IMR-90 (cell line): ENCODE measurements at regions not wholly inside any gene's neighbourhood (a gene's known extent, or its start where the extent isn't known, plus 50 kb on each side); places are given as distances from the start of the nearest gene placed in this dataset.

ENCODE experiments used
- ATAC-seq: fragments of 200-7000 bp; cut with Tn5 transposase; 2 replicates; pipeline ENCODE4 v1.9.1; 2020; ENCODE audit warnings: low read depth, mild to moderate bottlenecking, moderate library complexity
- BruUV-seq: library from RNA; stranded (reverse); fragments of 400-500 nt; replicated peaks from 2 replicates; lab custom pipeline; 2021; lab: Mats Ljungman, UMichigan
- CTCF ChIA-PET: fragments of 300-600 bp; formaldehyde crosslinking; extraction: SDS; loops from one replicate; lab custom pipeline; 2021; ENCODE audit warnings: antibody characterized with exemption; lab: Yijun Ruan, JAX
- POLR2A ChIA-PET: fragments of 300-600 bp; sonication (Branson Sonifier 250); formaldehyde crosslinking; loops from one replicate; lab custom pipeline; 2022; ENCODE audit warnings: antibody characterized with exemption; ENCODE audit not compliant: unreplicated experiment; lab: Charles Lee
- DNase-seq: peaks from one replicate; pipeline ENCODE4 v3.0.0; 2013
- H2AFZ ChIP-seq: replicated peaks from 2 replicates; pipeline ENCODE3; 2013; ENCODE audit warnings: low read length, mild to moderate bottlenecking; ENCODE audit not compliant: poor library complexity
- H2AK5ac ChIP-seq: 2 replicates; pipeline ENCODE4 v1.6.1; 2013; ENCODE audit warnings: low read depth, low read length, inconsistent platforms
- H2AK9ac ChIP-seq: replicated peaks from 2 replicates; pipeline ENCODE3; 2013; ENCODE audit warnings: mild to moderate bottlenecking, low read depth, low read length, moderate library complexity; ENCODE audit not compliant: poor library complexity
- H2BK120ac ChIP-seq: 2 replicates; pipeline ENCODE4 v1.6.1; 2013; ENCODE audit warnings: low read depth, low read length, inconsistent platforms
- H2BK15ac ChIP-seq: 3 replicates; pipeline ENCODE4 v1.6.1; 2013; ENCODE audit warnings: low read depth, low read length, inconsistent platforms
- H2BK20ac ChIP-seq: 2 replicates; pipeline ENCODE4 v1.6.1; 2013; ENCODE audit warnings: low read depth, mild to moderate bottlenecking, inconsistent platforms, low read length, moderate library complexity
- H2BK5ac ChIP-seq: 2 replicates; pipeline ENCODE4 v1.6.1; 2013; ENCODE audit warnings: mild to moderate bottlenecking, low read depth, low read length, inconsistent platforms; ENCODE audit not compliant: poor library complexity, severe bottlenecking
- H3K14ac ChIP-seq: replicated peaks from 2 replicates; pipeline ENCODE4 v1.6.1; 2013; ENCODE audit warnings: low read depth, low read length, inconsistent platforms
- H3K18ac ChIP-seq: 2 replicates; pipeline ENCODE4 v1.6.1; 2013; ENCODE audit warnings: low read depth, low read length, control low read depth
- H3K23ac ChIP-seq: 2 replicates; pipeline ENCODE4 v1.6.1; 2013; ENCODE audit warnings: low read depth, low read length, inconsistent platforms
- H3K27ac ChIP-seq: 2 replicates; pipeline ENCODE4 v1.5.1; 2013; ENCODE audit warnings: mild to moderate bottlenecking, control low read depth, low read length; ENCODE audit not compliant: insufficient read depth
- H3K27me3 ChIP-seq: 2 replicates; pipeline ENCODE4 v1.6.1; 2013; ENCODE audit warnings: low read length; ENCODE audit not compliant: control insufficient read depth, insufficient read depth
- H3K36me3 ChIP-seq: 2 replicates; pipeline ENCODE4 v1.6.1; 2013; ENCODE audit warnings: low read length, mixed read lengths; ENCODE audit not compliant: control insufficient read depth, insufficient read depth
- H3K4ac ChIP-seq: 2 replicates; pipeline ENCODE4 v1.6.1; 2013; ENCODE audit warnings: low read depth, low read length, inconsistent platforms
- H3K4me1 ChIP-seq: 2 replicates; pipeline ENCODE4 v1.6.1; 2013; ENCODE audit warnings: low read length, mixed read lengths; ENCODE audit not compliant: control insufficient read depth, insufficient read depth
- H3K4me2 ChIP-seq: 2 replicates; pipeline ENCODE4 v1.6.1; 2013; ENCODE audit warnings: low read depth, mild to moderate bottlenecking, control low read depth, low read length, moderate library complexity
- H3K4me3 ChIP-seq: 2 replicates; pipeline ENCODE4 v1.5.1; 2013; ENCODE audit warnings: low read depth, mild to moderate bottlenecking, control low read depth, low read length, moderate library complexity; ENCODE audit not compliant: insufficient read depth
- H3K56ac ChIP-seq: 2 replicates; pipeline ENCODE4 v1.6.1; 2013; ENCODE audit warnings: low read length, inconsistent platforms; ENCODE audit not compliant: insufficient read depth; ENCODE audit errors: extremely low read depth
- H3K79me1 ChIP-seq, 2 experiments: 2 replicates each; pipeline ENCODE4 v1.6.1; 2013; ENCODE audit warnings: low read length in 2 of 2, inconsistent platforms in 1 of 2, low read depth in 1 of 2
- H3K9ac ChIP-seq: 2 replicates; pipeline ENCODE4 v1.6.1; 2013; ENCODE audit warnings: low read depth, low read length, control low read depth
- H3K9me1 ChIP-seq: 2 replicates; pipeline ENCODE4 v1.6.1; 2013; ENCODE audit warnings: low read length, inconsistent platforms; ENCODE audit not compliant: insufficient read depth
- H3K9me3 ChIP-seq: 2 replicates; pipeline ENCODE4 v1.6.1; 2013; ENCODE audit warnings: low read length; ENCODE audit not compliant: control insufficient read depth, insufficient read depth
- H4K20me1 ChIP-seq: 2 replicates; pipeline ENCODE4 v1.6.1; 2013; ENCODE audit warnings: low read length, inconsistent platforms; ENCODE audit not compliant: insufficient read depth
- H4K5ac ChIP-seq: 2 replicates; pipeline ENCODE4 v1.6.1; 2013; ENCODE audit warnings: mild to moderate bottlenecking, low read depth, low read length, control low read depth
- H4K8ac ChIP-seq, 2 experiments: 2 replicates each; pipeline ENCODE4 v1.6.1; 2013; ENCODE audit warnings: low read depth in 2 of 2, low read length in 2 of 2, control low read depth in 1 of 2, inconsistent platforms in 1 of 2
- H4K91ac ChIP-seq: 2 replicates; pipeline ENCODE4 v1.6.1; 2013; ENCODE audit warnings: low read depth, low read length, inconsistent platforms; ENCODE audit not compliant: insufficient read depth
- CHD1 ChIP-seq: IDR thresholded peaks from 2 replicates; pipeline ENCODE4 v1.6.1; 2012; ENCODE audit warnings: low read depth, low read length, improper control_type of control experiment
- ELK1 ChIP-seq: fragments of 150-350 bp; IDR thresholded peaks from 2 replicates; pipeline ENCODE4 v1.6.1; 2016; ENCODE audit warnings: low read depth, mild to moderate bottlenecking, low read length, moderate library complexity, borderline replicate concordance
- FOS ChIP-seq: fragments of 150-350 bp; IDR thresholded peaks from 2 replicates; pipeline ENCODE4 v1.6.1; 2016; ENCODE audit warnings: low read depth, low read length
- MAFK ChIP-seq: IDR thresholded peaks from 2 replicates; pipeline ENCODE4 v1.6.1; 2012; ENCODE audit warnings: low read depth, low read length, improper control_type of control experiment
- MAZ ChIP-seq: IDR thresholded peaks from 2 replicates; pipeline ENCODE4 v1.6.1; 2012; ENCODE audit warnings: low read depth, mild to moderate bottlenecking, low read length, improper control_type of control experiment, moderate library complexity, borderline replicate concordance
- MXI1 ChIP-seq: IDR thresholded peaks from 2 replicates; pipeline ENCODE4 v1.6.1; 2012; ENCODE audit warnings: low read depth, mild to moderate bottlenecking, low read length, moderate library complexity, borderline replicate concordance
- NFE2L2 ChIP-seq: fragments of 150-350 bp; IDR thresholded peaks from 2 replicates; pipeline ENCODE4 v1.6.1; 2016; ENCODE audit warnings: low read depth, mild to moderate bottlenecking, low read length
- RAD21 ChIP-seq: IDR thresholded peaks from 2 replicates; pipeline ENCODE4 v1.6.1; 2012; ENCODE audit warnings: low read length, improper control_type of control experiment
- RFX5 ChIP-seq: IDR thresholded peaks from 2 replicates; pipeline ENCODE4 v1.8.0; 2012; ENCODE audit warnings: low read depth, mild to moderate bottlenecking, low read length, moderate library complexity
- SMC3 ChIP-seq: fragments of 150-350 bp; IDR thresholded peaks from 2 replicates; pipeline ENCODE4 v1.6.1; 2016; ENCODE audit warnings: low read depth, mild to moderate bottlenecking, antibody characterized with exemption, low read length, moderate library complexity
- WGBS, 2 experiments: methylation state at CpG; one replicate each; pipeline versions ENCODE4 v1.1.5 to v1.1.7; 2013; ENCODE audit warnings: missing lambda C conversion rate in 2 of 2; ENCODE audit not compliant: insufficient read length in 1 of 2; ENCODE audit errors: extremely low coverage in 2 of 2; 5-methylcytosine and 5-hydroxymethylcytosine counted together
- dilution Hi-C: fragments of 300-500 bp; cut with HindIII; formaldehyde crosslinking; loops from one replicate; pipeline ENCODE4 v1.14.3; 2018; ENCODE audit warnings: low sequenced_read_pairs; ENCODE audit not compliant: unreplicated experiment
- in situ Hi-C: fragments of 300-500 bp; cut with MboI; formaldehyde crosslinking; loops from 3 replicates; pipeline ENCODE4 v1.14.3; 2019; ENCODE audit warnings: low sequenced_read_pairs, inconsistent platforms, mixed read lengths
- intact Hi-C: fragments of 100-400 bp; cut with micrococcal nuclease; formaldehyde crosslinking; loops from 2 replicates; pipeline ENCODE4 v1.10.0; 2022

- H3K36me3 ChIP-seq, result no peaks in the 10 kb centered on the region
- no peak overlapping the region for H3K18ac ChIP-seq
- H2BK5ac ChIP-seq, result no peak overlapping the region
- H4K20me1 ChIP-seq, result no peaks in the 10 kb centered on the region
- H2AK9ac ChIP-seq, result no peak overlapping the region
- H3K79me1 ChIP-seq, result no peaks in the 10 kb centered on the region
- no peak overlapping the region for H3K56ac ChIP-seq
- BruUV-seq, result no TSS peak
- no peak overlapping the region for H3K23ac ChIP-seq
- TF ChIP-seq SMC3 (no peak), CHD1 (no peak), RFX5 (no peak), MXI1 (no peak), NFE2L2 (no peak), ELK1 (no peak), FOS (no peak), MAFK (no peak), RAD21 (no peak), MAZ (no peak)
- H3K4ac ChIP-seq, result no peak overlapping the region
- H3K9me1 ChIP-seq, result no peaks in the 10 kb centered on the region
- peaks cover 6% of the 10 kb centered on the region for H3K9me3 ChIP-seq
- in situ Hi-C loops, result no loop called here
- H2AFZ ChIP-seq, result no peak overlapping the region
- DNase-seq (no peak), ATAC-seq (no peak)
- H2BK15ac ChIP-seq, result no peak overlapping the region
- no peak overlapping the region for H2BK20ac ChIP-seq
- no peak overlapping the region for H4K91ac ChIP-seq
- H3K9ac ChIP-seq, result no peak overlapping the region
- H3K27ac ChIP-seq, result no peak overlapping the region
- CTCF ChIA-PET, result interaction anchor here (0.6 kb wide), 1 partner anchor 28 kb away, joined by 3 read pairs; no protein-coding TSS in a partner anchor
- intact Hi-C loops, result no loop called here
- no CpG with 5 or more reads among the region's 3 CpGs for WGBS, 2 experiments
- H3K27me3 ChIP-seq, result no peaks in the 10 kb centered on the region
- no peak overlapping the region for H3K4me3 ChIP-seq
- no peak overlapping the region for H4K5ac ChIP-seq
- H3K14ac ChIP-seq, result no peak overlapping the region
- H2AK5ac ChIP-seq, result no peak overlapping the region
- H2BK120ac ChIP-seq, result no peak overlapping the region
- H3K4me2 ChIP-seq, result no peak overlapping the region
- no peak overlapping the region for H4K8ac ChIP-seq
- dilution Hi-C loops, result no loop called here
- no peaks in the 10 kb centered on the region for H3K4me1 ChIP-seq
- POLR2A ChIA-PET, result no interaction called here
Measured at GRCh38 chr12:81950871-81951270, 191.7 kb upstream of the PPFIA2 start.
